ENCODE measurements at regions not wholly inside any gene's neighbourhood (a gene's known extent, or its start where the extent isn't known, plus 50 kb on each side); places are given as distances from the start of the nearest gene placed in this dataset.

DNA sequence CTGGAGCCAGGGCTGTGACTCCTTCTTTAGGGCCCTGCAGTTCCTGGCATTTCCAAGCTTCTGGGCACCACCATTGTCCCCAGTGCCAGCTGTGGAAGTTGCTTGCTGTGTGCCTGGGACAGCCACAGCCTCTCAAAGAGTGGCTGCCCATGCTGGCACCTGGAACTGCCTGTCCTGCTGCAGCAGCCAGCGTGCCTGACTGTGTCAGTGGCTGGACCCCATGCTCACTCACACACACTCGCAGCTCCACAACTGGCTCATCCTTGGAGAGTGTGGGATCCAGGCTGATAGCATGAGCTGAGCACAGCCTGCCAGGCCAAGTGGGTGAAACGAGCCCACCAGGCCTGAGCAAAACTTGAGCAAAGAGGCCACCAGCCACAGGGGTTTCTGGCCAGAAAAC, 1107.6 kb downstream of the C4orf33 start:
- no peak for DNase-seq

DNA sequence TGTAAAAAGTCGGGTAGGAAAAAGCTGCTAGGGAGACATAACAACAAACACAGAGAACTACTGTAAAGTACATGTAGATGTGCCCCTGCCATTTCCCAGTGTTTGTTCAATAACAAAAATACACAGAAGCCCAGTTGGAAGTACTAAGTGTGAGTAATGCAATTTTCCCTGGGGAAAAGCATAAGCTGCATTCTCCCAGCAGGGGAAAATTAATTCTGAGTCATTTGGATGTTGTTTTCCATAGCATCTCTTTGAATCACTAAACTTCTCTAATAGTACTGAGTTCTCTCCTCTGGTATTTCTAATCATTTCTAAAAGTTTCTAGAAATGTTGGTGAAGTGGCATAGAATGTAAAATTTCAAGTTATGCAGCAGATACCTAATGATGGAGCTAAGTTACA, 1114.9 kb downstream of the C4orf33 start:
- peak; percentile 79 for DNase-seq

DNA sequence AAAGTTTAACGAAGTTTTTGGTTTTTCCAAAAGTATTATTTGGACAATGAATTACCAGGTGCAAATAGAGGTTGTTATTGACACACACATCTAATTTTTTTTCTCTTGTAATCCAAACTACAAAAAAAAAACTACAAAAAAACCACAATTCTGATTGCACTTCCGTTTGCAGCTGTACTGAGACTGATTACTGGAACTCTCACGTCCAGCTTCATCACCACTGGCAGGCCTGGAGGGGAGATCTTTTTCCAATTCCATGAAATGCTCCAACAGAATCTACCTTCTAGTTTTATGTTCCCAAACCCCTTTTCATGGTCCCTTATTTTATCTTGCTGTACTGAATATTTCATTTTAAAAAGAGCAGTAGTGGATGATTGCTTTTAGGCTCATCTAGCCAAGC, 1118.3 kb downstream of the C4orf33 start:
- no peak for DNase-seq

DNA sequence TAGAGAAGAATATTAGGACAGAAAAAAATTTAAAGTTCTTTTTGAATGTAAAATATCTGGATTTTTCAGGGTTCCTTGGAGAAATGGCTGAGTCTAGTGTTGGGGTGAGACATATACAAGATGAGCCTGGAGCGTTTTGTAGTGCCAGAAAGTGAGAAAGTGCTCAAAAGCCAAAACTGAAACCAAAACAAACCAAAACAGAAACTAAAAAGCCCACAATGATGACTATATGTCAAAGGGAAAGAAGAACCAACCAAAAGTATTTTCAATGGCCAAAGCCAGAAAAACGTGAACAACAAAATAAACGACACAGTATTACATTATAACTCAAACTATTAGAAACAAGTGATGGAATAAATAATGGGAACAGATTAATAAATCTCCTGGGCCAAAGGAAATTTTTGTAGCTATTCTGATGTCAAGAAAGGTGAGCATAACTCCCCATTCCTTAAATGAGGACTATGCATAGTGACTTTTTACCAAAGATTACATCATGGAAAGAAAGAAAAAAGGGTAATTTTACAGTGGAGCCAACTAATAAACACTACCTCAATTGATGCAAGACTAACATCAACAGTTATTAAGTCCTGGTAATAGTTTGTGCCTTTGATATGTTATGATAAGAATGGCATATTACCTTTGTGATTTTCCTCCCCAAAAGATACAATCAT, 1137.6 kb downstream of the C4orf33 start:
- peak; percentile 9 for DNase-seq

DNA sequence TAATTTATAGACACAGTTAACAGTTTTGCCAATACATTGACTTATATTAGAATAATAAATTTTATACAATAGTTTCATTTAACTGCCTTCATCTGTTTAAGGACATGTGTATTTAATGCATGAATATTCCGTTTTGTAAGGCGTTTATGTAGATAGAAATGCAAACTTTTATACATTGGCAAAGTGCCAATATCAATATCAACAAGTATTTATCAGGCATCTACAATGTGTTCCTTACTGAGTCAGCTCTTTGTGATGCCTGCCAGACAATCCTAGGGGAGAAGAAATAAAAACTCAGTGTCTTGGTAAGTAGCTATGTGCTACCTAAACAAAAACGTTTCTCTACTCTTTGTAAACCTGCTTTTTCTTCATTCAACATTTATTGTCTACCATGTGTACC, 1142.2 kb downstream of the C4orf33 start:
- no peak for DNase-seq

DNA sequence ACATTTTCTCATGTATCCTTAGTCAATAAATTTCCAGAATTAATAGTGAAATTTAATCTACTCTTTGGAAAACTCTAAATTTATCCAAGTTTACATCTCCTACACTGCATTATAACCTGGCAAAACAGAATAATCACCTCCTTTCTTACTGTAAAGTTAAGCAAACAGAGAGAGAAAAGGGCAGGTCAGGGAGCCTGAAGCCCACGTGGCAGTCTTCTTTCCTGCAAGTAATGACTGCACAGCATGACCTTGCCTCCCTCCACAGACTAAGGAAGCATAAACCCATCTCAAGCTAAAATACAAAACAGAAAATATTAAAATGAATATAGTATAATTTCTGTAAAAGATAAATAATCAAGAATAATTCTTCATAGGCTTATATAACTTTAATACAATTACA, 1153.0 kb downstream of the C4orf33 start:
- no peak for DNase-seq

DNA sequence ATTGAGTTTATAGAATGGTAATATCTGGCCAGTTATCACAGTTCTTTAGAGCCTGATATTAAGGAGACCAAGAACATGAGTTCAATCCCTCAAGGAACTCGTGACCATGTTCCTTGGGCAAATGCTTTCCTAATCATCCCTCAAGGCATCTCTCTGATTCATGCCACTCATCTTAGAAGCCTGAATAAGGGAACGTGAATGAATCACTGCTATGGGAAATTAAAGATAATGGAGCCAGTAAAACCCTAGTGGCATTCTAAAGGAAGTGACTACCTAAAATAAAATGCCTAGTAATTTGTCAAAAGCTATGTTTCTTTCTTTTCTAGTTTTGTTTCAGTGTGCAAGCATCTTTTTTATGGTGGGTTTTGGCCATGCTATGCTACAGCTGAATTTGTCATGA, 1161.3 kb downstream of the C4orf33 start:
- DNase-seq, result peak; percentile 84

DNA sequence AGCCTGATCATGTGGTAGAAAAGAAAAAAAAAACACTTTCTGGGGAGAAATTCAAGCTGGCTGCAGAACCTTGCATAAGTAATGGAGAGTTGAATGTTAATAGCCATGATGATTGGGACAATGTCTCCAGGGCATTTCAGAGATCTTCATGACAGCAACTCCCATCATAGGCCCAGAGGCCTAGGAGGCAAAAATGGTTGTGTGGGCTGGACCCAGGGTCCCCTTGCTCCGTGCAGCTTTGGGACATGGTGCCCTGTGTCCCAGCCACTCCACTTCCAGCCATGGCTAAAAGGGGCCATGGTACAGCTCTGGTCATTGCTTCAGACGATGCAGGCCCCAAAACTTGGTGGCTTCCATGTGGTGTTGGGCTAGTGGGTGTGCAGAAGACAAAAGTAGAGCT, 1170.9 kb downstream of the C4orf33 start:
- no peak for DNase-seq

DNA sequence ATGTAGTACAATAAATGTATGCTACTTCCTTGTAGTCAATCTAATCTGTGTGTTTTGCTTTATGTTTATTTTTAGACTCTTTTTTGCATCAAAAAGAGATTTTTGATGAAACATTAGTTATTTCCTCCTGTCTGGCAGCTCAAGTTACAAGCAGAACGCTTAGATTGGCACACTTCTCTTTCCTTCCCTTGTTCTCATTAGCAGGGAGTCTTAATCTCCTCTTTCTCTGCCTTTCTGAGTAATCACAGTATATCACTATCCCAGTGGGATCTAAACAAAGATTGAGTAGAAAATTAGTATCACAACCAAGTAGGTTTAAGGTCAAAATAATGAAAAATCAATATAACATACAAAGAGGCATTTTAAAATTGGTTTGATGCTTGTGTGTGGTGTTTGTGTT, 1192.6 kb downstream of the C4orf33 start:
- no peak for DNase-seq

DNA sequence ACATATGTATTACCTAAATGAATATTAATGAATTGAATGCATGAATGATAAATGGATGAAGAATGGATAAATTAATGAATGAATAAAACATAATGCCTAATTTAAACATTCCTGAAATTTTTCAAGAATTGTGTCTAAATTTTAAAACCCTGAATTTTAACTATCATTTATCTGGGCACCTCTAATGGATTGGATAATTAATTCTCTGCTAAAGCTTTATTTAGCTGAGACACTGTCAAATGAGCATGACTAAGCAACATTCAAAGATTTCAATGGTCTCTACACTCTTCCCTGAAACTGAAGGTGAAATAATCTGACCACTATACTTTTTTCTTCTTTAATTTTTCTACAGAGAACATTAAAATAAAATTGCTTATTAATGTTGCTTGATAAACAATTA, 1197.7 kb downstream of the C4orf33 start:
- no peak for DNase-seq

DNA sequence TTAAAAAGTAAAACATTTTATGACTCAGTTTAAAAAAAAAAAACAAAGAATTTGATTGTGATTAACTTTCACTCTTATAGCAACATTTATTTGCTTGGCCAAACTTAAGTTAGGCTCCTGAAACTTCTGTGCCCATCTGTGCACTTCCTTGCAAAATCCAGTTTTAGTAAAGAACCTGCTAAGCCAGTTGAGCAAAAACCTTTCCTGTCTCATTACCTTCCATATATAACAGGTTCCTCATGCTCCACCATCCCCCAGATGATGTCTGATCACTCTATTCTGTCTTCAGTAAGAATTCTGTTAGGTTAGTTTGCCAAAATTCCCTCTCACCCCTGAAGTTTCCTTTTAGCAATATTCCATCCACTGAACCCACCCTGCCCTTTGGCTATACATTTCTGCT, 1200.5 kb downstream of the C4orf33 start:
- no peak for DNase-seq

DNA sequence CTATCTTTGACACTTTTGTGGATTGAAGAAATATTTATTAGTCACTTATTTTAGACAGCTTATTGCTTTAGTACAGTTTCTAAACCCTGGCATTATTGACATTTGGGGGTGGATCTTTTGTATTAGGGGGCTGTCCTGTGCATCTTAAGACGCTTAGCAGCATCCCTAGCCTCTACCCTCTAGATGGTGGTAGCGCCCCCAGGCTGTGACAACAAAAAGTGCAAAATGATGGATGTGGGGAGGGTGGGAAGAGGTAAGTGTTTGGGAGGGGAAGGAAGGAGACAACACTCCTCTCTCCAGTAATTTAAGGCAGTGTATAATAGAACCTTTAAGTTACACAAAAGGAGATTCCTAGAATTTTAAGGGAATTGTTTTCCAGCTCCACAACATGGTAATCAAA, 1210.6 kb downstream of the C4orf33 start:
- no peak for DNase-seq

DNA sequence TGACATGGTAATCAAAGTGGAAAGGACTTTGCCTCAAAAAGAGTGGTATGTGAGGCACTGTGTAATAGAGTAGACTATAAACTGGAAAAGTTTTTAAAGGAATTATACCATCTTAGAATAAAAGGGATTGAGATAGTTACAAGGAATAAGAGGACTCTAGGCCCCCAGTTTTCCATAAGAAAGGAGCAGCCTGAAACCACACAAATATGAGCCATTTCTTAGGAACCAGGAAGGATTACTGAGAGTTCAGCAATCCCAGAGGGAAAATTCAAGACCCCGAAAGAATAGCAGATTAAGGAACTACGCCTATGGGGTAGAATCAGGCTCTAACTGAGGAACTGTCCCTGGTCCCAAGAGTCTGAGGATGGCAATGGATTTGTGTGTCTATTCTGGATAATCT, 1213.3 kb downstream of the C4orf33 start:
- DNase-seq, result no peak

DNA sequence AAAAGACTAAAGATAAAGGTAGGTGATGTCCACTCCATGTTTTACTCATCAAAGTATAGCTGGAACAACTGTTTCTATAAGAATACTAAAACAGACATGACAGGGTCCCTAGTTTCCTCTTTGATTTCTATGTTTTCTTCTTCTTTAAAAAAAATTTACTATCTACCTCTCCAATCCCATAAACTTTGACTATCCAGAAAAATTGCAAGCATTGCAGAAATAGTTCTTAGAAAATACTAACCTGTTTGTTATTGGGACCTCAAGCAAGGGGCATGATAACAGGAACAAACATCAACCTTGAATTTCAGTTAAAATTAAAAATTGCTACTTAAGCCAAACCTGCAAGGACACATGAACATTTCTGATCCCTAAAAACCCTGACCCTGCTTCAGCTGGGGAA, 1226.5 kb downstream of the C4orf33 start:
- DNase-seq, result no peak

DNA sequence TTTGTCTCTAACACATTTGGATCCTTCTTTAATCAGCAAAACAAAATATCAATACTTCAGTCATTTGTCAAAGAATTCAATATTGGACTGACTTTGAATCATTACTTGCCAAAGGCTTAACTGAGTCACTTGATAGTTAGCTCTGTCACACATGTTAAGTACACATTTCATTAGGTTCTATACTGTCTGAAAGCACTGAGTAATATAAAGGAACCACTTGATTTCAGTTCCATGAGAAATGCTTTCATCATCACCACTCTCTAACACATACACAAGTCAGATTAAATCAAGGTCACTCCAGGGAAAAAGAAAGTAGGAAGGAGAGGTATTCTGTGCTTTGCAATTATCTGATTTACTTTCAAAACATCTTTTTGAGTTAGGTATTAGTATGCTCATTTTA, 1233.1 kb downstream of the C4orf33 start:
- peak; percentile 3 for DNase-seq

DNA sequence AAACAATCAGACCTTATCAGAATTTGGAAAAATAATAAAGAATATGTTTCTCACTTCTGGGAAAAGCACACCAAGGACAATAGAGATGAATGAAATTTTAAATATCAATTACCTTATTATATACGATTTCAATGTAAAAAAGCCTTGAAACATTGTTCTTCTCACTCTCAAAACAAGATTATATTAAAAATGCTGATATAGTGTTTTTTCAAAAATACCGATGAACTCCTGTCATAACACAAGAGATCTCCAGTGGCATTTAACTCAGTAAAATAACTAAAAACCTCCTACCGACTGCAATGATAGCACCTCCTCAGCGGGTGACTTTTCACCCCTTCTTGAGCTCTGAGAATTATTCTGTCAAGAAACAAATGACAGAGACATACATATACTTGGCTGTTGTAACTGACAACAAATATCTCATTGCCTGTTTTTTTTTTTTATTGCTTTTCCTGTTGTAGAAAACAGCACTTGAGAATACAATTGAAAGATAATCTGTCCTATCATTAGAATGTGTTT, 1237.3 kb downstream of the C4orf33 start:
- no peak for DNase-seq

DNA sequence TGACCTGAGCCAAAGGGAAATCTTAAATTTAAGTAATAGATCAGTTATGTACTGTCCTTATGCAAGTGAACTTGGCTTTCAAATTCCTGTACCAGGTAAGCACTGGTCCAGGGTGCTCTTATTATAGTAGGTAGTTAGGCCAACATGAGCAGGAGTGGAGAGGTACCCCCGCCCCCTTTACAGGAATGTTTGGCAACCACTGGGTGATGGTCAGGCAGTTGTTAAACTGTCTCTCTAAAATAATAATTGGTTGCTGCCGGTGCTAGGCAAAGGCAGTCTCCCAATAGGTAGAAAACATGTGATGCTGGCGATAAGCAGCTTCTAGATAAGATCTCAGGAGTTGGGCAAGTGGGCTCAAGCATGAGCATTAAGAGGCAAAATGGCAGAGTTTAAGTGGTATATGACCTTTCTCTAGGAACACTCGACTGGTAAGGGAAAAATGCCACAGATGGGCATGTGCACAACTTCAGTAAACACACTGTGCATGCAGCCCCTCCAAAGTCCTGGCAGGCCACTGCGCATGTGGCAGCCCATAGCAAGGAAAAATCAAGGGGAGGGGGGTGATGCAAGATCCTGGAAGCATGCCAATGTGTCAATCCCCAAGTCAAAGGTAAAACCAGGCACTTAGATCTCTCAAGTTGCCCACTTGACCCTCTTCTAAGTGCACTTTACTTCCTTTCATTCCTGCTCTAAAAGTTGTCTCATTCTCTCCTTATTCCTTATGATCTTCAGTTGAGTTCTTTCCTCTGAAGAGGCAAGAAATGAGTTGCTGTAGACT, 1239.7 kb downstream of the C4orf33 start:
- no peak for DNase-seq

DNA sequence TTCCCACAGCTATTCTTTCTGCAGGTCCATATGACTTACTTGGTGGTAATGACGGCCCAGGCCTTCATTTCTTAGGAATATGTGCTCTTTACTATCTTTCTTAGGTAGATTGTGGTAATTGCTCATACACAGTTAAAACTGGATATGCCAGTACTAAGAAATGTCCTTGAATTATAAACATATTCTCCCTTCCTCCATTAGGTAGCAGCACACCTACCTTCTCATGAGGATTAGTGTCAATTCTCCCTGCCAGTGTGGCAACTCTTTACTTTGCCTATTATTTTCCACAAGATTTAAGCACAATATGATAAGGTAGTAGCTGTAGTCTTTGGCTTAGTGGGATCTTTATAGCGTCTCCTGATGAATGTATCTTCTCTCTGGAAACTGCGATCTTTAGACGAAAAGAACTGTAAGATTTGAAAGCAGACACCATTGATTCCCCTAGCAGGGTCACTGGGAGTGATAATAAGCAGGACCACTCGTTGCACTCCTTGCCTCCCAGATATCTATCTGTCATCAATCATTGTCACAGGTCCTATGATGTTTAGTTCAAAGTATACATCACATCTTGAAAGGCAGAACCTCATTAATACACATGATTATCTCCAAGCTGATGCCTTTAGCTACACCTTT, 1240.7 kb downstream of the C4orf33 start:
- DNase-seq, result peak; percentile 16

DNA sequence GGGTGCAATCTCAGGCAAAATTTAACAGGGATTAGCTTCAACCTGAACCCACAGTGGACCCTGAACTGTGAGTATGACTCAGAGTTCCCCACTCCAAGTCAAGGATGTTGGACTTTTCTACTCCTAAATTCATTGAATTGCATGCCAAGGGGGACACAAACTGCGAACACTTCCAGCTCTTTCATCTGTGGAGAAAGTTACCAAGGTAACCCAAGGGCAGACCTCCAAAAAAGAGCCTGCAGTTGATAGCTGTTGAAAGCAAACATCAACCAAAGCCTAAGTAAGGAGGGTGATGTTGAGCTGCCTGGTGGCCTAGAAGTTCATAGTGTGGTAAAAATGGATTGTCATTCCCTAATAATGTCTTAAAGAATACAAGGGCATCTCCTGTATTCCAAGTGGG, 1242.9 kb downstream of the C4orf33 start:
- no peak for DNase-seq

DNA sequence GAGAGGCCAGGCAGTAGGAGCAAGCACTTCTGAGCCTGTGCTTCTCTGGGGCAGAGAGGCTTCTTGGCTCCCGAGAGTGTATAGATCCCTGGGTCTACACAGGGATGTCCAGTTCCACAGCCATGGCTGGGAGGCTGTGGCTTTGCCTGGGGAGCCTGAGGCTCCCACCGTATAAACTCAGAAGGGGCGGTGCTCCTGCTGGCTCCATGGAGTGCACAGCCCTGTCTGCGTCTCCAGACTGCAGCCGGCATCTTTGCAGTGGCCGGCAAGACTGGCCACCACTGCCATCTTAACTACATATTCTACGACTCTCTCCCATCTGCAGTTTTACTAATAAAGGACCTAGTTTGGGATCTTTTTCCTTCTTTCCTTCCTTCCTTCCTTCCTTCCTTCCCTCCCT, 1253.8 kb downstream of the C4orf33 start:
- DNase-seq, result no peak

DNA sequence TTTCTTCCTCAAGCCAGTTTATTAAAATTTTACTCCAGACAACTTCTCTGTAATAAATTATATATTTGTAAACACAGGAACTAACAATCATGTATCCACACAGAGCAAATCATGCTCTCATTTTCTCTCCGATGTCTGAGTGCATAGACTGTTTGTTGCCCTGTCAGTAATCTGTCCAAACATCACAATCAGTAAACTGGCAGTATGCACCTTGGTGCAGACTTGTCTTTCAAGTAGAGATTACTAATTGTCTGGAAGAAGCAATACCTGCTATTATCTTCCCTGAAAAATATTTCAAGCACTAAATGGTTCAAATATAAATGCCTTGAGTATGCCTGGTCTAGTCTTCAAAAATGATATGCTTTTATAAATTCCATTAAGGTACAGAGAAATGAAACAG, 1260.9 kb downstream of the C4orf33 start:
- no peak for DNase-seq

DNA sequence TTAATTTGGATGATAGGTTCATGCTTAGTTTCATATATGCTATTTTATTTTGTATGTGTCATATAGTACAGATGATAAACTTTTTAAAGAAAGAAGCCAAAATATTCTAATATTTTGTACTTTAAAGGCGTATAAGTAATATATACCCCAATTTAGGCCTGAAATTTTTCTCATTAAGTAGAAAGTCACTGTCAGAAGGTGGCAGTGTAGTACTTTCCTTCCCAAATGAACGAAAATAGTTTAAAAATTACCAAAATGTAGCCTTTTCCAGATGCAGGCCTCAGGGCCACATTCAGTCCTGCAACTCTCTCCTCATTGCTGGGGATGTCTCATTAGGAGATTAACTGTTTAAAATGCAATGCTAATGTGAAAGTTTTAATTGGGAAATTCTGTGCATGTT, 1263.6 kb downstream of the C4orf33 start:
- peak; percentile 33 for DNase-seq

DNA sequence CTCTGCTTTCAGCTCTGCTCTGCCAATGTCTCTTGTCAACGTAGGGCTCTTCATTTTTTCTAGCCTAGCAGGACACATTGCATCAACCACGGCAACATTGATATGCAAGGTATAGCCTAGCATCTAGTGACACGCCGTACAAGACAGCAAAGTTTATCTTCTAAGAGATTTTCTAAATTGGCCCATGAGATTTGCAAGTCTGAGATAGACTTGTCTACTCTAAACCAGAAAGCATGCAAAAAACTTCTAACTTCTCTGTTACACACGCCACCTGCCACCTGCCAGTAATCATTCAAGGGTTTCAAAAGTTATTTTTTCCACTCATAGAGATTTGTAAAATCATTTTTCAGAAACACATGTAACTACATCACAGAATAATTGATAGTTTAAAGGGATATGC, 1265.7 kb downstream of the C4orf33 start:
- no peak for DNase-seq

DNA sequence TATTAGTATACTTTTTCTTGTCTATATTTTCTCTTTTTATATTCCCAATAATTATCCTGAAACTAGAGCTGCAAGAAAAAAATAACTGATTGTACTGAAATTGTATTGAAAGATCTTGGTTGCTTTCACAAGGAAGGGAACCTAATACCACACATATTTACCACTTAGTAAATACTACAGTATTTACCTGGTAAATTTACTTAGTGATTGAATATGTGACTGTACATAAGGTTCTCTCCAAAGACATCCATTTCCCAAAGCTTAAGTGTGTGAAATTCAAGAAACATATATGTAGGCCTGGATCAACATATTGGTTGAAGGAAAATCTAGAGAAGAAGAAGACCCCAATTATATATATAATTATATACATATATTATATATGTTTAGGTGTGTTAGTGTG, 1272.7 kb downstream of the C4orf33 start:
- no peak for DNase-seq

Measured in fibroblast of upper back skin (primary cell).